HL-60 (cell line): ENCODE measurements at regions not wholly inside any gene's neighbourhood (a gene's known extent, or its start where the extent isn't known, plus 50 kb on each side); places are given as distances from the start of the nearest gene placed in this dataset.

ENCODE experiments used
- DNase-seq, 2 experiments: peaks; one replicate each; pipeline ENCODE4 v3.0.0-alpha.2; 2010 to 2020; ENCODE audit warnings: low read depth in 1 of 2, low spot score in 1 of 2
- H3K27ac ChIP-seq: fragments of 250-450 bp; sonication (Bioruptor Pico); replicated peaks from 2 replicates; pipeline ENCODE4 v1.5.1; 2020; ENCODE audit warnings: mild to moderate bottlenecking, moderate library complexity
- H3K27me3 ChIP-seq: fragments of 250-450 bp; sonication (Bioruptor Pico); 2 replicates; pipeline ENCODE4 v1.5.1; 2021; ENCODE audit warnings: mild to moderate bottlenecking, moderate library complexity; ENCODE audit not compliant: insufficient read depth, poor library complexity, severe bottlenecking
- H3K4me3 ChIP-seq: replicated peaks from 2 replicates; pipeline ENCODE4 v1.5.1; 2011; ENCODE audit warnings: mild to moderate bottlenecking, control low read depth, low read length; ENCODE audit not compliant: insufficient read depth
- CTCF ChIP-seq: IDR thresholded peaks from one replicate; pipeline ENCODE4 v1.5.1; 2011; ENCODE audit warnings: low read length, control low read depth, inconsistent platforms; ENCODE audit not compliant: insufficient read depth
- GABPA ChIP-seq: IDR thresholded peaks from 2 replicates; pipeline ENCODE4 v1.6.1; 2012; ENCODE audit warnings: low read depth
- POLR2AphosphoS5 ChIP-seq: IDR thresholded peaks from 2 replicates; pipeline ENCODE4 v1.6.1; 2012; ENCODE audit warnings: low read depth
- SPI1 ChIP-seq: IDR thresholded peaks from 2 replicates; pipeline ENCODE4 v1.6.1; 2012; ENCODE audit warnings: low read depth, mild to moderate bottlenecking, borderline replicate concordance
- TF ChIP-seq, protein P1 (sequence below): IDR thresholded peaks from 2 replicates; pipeline ENCODE4 v1.6.1; 2012; ENCODE audit warnings: low read depth; ENCODE audit not compliant: insufficient replicate concordance

- H3K27me3 ChIP-seq = no peaks in the 10 kb centered on the region
- H3K4me3 ChIP-seq = no peak overlapping the region
- TF ChIP-seq SPI1 (no peak), GABPA (no peak), CTCF (no peak), POLR2AphosphoS5 (no peak)
- TF ChIP-seq, protein P1, sequence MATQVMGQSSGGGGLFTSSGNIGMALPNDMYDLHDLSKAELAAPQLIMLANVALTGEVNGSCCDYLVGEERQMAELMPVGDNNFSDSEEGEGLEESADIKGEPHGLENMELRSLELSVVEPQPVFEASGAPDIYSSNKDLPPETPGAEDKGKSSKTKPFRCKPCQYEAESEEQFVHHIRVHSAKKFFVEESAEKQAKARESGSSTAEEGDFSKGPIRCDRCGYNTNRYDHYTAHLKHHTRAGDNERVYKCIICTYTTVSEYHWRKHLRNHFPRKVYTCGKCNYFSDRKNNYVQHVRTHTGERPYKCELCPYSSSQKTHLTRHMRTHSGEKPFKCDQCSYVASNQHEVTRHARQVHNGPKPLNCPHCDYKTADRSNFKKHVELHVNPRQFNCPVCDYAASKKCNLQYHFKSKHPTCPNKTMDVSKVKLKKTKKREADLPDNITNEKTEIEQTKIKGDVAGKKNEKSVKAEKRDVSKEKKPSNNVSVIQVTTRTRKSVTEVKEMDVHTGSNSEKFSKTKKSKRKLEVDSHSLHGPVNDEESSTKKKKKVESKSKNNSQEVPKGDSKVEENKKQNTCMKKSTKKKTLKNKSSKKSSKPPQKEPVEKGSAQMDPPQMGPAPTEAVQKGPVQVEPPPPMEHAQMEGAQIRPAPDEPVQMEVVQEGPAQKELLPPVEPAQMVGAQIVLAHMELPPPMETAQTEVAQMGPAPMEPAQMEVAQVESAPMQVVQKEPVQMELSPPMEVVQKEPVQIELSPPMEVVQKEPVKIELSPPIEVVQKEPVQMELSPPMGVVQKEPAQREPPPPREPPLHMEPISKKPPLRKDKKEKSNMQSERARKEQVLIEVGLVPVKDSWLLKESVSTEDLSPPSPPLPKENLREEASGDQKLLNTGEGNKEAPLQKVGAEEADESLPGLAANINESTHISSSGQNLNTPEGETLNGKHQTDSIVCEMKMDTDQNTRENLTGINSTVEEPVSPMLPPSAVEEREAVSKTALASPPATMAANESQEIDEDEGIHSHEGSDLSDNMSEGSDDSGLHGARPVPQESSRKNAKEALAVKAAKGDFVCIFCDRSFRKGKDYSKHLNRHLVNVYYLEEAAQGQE = no peak
- H3K27ac ChIP-seq = no peak overlapping the region
- no peak for DNase-seq
These were observed 450.7 kb upstream of the SLC14A2 start for GRCh38 chr18:45164551-45164950.

DNA sequence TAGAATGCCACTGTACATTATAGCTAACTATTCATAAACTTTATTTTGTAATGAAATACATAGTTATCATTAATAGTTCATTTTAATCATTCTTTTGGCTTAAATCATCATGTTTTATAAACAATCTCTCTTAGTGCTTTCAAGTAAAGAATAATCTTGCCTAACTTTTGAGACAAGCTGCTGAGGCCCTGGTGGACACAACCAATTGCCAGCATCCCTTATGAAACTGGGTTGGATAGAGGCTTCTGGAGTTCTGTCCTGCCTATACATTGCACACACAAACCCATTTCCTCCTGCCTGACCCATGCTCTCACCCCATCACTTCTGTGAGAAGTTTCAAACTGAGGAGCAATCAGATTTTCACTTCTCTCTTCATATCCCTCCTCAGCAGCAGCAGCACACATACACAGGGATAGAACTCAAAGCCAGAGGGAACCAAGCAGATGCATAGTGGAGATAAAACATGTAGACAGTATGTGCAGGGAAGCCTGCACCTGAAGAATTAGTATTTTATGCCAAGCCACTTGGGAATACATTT lies 450.0 kb upstream of the SLC14A2 start:
- no peak overlapping the region for H3K4me3 ChIP-seq
- DNase-seq = no peak
- no peak overlapping the region for H3K27ac ChIP-seq
- no peaks in the 10 kb centered on the region for H3K27me3 ChIP-seq
- TF ChIP-seq POLR2AphosphoS5 = no peak
- no peak for TF ChIP-seq GABPA
- no peak for TF ChIP-seq SPI1
- TF ChIP-seq, protein P1 = no peak
- no peak for TF ChIP-seq CTCF

DNA sequence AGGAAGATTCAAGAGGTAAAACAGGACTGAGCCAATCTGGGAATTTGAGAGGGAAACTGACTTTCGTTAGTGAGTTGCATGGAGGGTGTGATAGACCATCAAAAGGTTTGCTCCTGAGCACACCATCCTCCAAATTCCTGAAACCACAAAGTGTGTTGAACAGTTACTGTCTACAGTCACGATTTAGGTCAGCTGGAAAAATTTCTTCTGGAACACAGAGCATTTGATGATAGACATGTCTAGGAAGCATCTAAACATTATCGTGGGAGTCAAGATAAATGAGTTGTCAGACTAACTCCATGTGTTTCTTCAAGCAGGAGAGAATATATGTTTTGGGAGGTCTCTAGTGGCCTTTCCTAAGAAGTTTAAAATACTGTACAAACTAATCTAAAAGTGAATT lies 449.4 kb upstream of the SLC14A2 start:
- H3K27ac ChIP-seq = no peak overlapping the region

More for the DNA sequence above, 449.4 kb upstream of the SLC14A2 start:
- Histone ChIP-seq H3K4me3 (no peak overlapping the region), H3K27me3 (no peaks in the 10 kb centered on the region)
- DNase-seq = no peak
- TF ChIP-seq POLR2AphosphoS5 = no peak
- TF ChIP-seq CTCF = no peak
- TF ChIP-seq GABPA = no peak
- TF ChIP-seq, protein P1 = no peak
- no peak for TF ChIP-seq SPI1
